Spleen (tissue), 7 donors: ENCODE measurements at regions not wholly inside any gene's neighbourhood (a gene's known extent, or its start where the extent isn't known, plus 50 kb on each side); places are given as distances from the start of the nearest gene placed in this dataset.
A peak's percentile ranks its signal among the peaks of the same experiment; 100 is the strongest.

Experiments
- POLR2A ChIP-seq, 3 donors: fragments of 450-650 bp; IDR thresholded peaks; one replicate each; pipeline ENCODE4 v1.5.1; 2017; ENCODE audit warnings: antibody characterized with exemption in 3 of 3, mild to moderate bottlenecking in 1 of 3
- POLR2AphosphoS5 ChIP-seq, 3 donors: sonication (generic); formaldehyde crosslinking; IDR thresholded peaks; one replicate each; pipeline ENCODE4 v1.5.1; 2017; ENCODE audit warnings: antibody characterized with exemption in 3 of 3
- TF ChIP-seq, protein P1 (sequence below), 11 experiments: fragments of 200-600 bp in 7 of 11; fragments of 450-650 bp in 4 of 11; sonication (generic) in 4 of 11; IDR thresholded peaks in 8 of 11; conservative IDR thresholded peaks in 3 of 11; 1 replicate in 7 of 11; 2 replicates in 4 of 11; pipeline versions ENCODE4 v1.4.0 to v1.8.0; 2016 to 2021; ENCODE audit warnings: antibody characterized with exemption in 11 of 11, inconsistent platforms in 4 of 11, mild to moderate bottlenecking in 1 of 11
- donor health status: DM: no; HTN: no; CAD: no; lungs with moderate emphysema.
- donor health status: DM: no; HTN: no; CAD: no.
- donor health status: DM: no; HTN: no; CAD: no.

DNA sequence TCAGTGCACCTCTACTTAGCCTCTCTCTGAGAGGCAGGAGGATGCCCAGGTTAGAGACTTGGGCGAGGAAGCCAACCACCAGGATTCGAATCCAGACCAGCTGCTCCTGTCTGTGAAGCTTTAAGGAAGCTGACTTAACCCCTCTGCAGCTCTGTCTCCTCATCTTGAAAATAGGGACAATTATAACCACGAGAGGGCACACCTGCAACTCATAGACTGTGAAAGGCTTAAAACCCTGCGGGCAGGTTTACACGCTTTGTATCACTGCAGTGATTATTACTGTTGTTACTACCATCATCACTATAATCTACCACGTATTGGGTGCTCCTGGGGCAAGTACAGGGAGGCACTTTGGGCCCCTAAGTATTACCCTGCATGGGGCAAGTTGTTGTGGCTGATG lies 379.8 kb downstream of the VRK1 start:
- TF ChIP-seq POLR2A (IDR thresholded peaks at IDR 0.05): no peak
- TF ChIP-seq, protein P1, sequence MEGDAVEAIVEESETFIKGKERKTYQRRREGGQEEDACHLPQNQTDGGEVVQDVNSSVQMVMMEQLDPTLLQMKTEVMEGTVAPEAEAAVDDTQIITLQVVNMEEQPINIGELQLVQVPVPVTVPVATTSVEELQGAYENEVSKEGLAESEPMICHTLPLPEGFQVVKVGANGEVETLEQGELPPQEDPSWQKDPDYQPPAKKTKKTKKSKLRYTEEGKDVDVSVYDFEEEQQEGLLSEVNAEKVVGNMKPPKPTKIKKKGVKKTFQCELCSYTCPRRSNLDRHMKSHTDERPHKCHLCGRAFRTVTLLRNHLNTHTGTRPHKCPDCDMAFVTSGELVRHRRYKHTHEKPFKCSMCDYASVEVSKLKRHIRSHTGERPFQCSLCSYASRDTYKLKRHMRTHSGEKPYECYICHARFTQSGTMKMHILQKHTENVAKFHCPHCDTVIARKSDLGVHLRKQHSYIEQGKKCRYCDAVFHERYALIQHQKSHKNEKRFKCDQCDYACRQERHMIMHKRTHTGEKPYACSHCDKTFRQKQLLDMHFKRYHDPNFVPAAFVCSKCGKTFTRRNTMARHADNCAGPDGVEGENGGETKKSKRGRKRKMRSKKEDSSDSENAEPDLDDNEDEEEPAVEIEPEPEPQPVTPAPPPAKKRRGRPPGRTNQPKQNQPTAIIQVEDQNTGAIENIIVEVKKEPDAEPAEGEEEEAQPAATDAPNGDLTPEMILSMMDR (IDR thresholded peaks at IDR 0.05 in 8 of 11, conservative IDR thresholded peaks at IDR 0.05 in 3 of 11): peak in 2 of 11 experiments; percentile 23 to 38
- no peak for TF ChIP-seq POLR2AphosphoS5 (IDR thresholded peaks at IDR 0.05)
